ENCODE measurements at regions not wholly inside any gene's neighbourhood (a gene's known extent, or its start where the extent isn't known, plus 50 kb on each side); places are given as distances from the start of the nearest gene placed in this dataset.

GRCh38 chr13:87453244-87453643 is 217.9 kb upstream of the SLITRK5 start:
- no peak overlapping the region for H3K27ac ChIP-seq (ENCODE audit: extremely low read length, insufficient read depth, low read length)
- no peaks in the 10 kb centered on the region for H3K79me2 ChIP-seq (ENCODE audit: insufficient read depth, low read length)
- in situ Hi-C loops (cut with HindIII; ENCODE audit: extremely low pct_ligation_motif_present, low pct_unique_long_range_greater_than_20kb) (no loop called here), intact Hi-C loops (cut with micrococcal nuclease; ENCODE audit: unreplicated experiment) (no loop called here)
- H3K4me2 ChIP-seq (ENCODE audit: low read depth, low read length), result no peak overlapping the region
- H4K20me1 ChIP-seq (ENCODE audit: insufficient read depth, low read length), result no peaks in the 10 kb centered on the region
- no peak overlapping the region for H3K4me3 ChIP-seq (replicated peaks in 1 of 3; ENCODE audit: insufficient read depth in 1 of 3, low read depth in 2 of 3, low read length in 3 of 3)
- POLR2A ChIA-PET, result no interaction called here
- no peaks in the 10 kb centered on the region for H3K36me3 ChIP-seq (replicated peaks in 1 of 2; ENCODE audit: control insufficient read depth in 1 of 2, insufficient read depth in 2 of 2, low read length in 2 of 2)
- no TSS peak for BruUV-seq (replicated peaks)
- no peak for FAIRE-seq
- H3K4me1 ChIP-seq (ENCODE audit: insufficient read depth, low read length), result no peaks in the 10 kb centered on the region
- no peaks in the 10 kb centered on the region for H3K27me3 ChIP-seq (ENCODE audit: control insufficient read depth in 1 of 2, insufficient read depth in 2 of 2, low read length in 2 of 2)
- DNase-seq (ENCODE audit: low spot score), result no peak
- ATAC-seq, result no peak
- CTCF ChIA-PET (ENCODE audit: low intra/inter-chr PET ratio, low total read pairs), result no interaction called here
- H3K9me3 ChIP-seq (ENCODE audit: low read length), result no peaks in the 10 kb centered on the region
- H2AFZ ChIP-seq (ENCODE audit: low read length), result no peak overlapping the region
- 0% methylated on average over 1 of the region's 1 CpG for WGBS (ENCODE audit: low lambda C conversion rate)
- H3K9ac ChIP-seq (ENCODE audit: insufficient read depth, low read depth, low read length), result no peak overlapping the region
- TF ChIP-seq SAP130 (CRISPR knock-in tag; IDR thresholded peaks at IDR 0.05; ENCODE audit: low read depth) (no peak), CENPX (CRISPR knock-in tag; IDR thresholded peaks at IDR 0.05) (no peak), ATF1 (CRISPR knock-in tag; IDR thresholded peaks at IDR 0.05) (no peak), MED8 (CRISPR knock-in tag; IDR thresholded peaks at IDR 0.05; ENCODE audit: insufficient replicate concordance) (no peak), ZNF891 (CRISPR knock-in tag; IDR thresholded peaks at IDR 0.05) (no peak), CCDC6 (CRISPR knock-in tag; IDR thresholded peaks at IDR 0.05) (no peak), ATF7-NPFF (CRISPR knock-in tag; IDR thresholded peaks at IDR 0.05; ENCODE audit: low read depth) (no peak), PAF1 (CRISPR knock-in tag; IDR thresholded peaks at IDR 0.05) (no peak), SOX13 (IDR thresholded peaks at IDR 0.05) (no peak), SOX13 (CRISPR knock-in tag; conservative IDR thresholded peaks at IDR 0.05 in 1 of 2, IDR thresholded peaks at IDR 0.05 in 1 of 2) (no peak), SRY (CRISPR knock-in tag; IDR thresholded peaks at IDR 0.05) (no peak), ZKSCAN8 (CRISPR knock-in tag; IDR thresholded peaks at IDR 0.05; ENCODE audit: borderline replicate concordance) (no peak), ZMYM3 (CRISPR knock-in tag; IDR thresholded peaks at IDR 0.05) (no peak)
- TF ChIP-seq, protein P1, sequence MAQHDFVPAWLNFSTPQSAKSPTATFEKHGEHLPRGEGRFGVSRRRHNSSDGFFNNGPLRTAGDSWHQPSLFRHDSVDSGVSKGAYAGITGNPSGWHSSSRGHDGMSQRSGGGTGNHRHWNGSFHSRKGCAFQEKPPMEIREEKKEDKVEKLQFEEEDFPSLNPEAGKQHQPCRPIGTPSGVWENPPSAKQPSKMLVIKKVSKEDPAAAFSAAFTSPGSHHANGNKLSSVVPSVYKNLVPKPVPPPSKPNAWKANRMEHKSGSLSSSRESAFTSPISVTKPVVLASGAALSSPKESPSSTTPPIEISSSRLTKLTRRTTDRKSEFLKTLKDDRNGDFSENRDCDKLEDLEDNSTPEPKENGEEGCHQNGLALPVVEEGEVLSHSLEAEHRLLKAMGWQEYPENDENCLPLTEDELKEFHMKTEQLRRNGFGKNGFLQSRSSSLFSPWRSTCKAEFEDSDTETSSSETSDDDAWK (CRISPR knock-in tag; IDR thresholded peaks at IDR 0.05), result no peak
- TF ChIP-seq, protein P2, sequence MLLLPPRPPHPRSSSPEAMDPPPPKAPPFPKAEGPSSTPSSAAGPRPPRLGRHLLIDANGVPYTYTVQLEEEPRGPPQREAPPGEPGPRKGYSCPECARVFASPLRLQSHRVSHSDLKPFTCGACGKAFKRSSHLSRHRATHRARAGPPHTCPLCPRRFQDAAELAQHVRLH (CRISPR knock-in tag; IDR thresholded peaks at IDR 0.05; ENCODE audit: borderline replicate concordance, low read depth), result no peak
- TF ChIP-seq, protein P3, sequence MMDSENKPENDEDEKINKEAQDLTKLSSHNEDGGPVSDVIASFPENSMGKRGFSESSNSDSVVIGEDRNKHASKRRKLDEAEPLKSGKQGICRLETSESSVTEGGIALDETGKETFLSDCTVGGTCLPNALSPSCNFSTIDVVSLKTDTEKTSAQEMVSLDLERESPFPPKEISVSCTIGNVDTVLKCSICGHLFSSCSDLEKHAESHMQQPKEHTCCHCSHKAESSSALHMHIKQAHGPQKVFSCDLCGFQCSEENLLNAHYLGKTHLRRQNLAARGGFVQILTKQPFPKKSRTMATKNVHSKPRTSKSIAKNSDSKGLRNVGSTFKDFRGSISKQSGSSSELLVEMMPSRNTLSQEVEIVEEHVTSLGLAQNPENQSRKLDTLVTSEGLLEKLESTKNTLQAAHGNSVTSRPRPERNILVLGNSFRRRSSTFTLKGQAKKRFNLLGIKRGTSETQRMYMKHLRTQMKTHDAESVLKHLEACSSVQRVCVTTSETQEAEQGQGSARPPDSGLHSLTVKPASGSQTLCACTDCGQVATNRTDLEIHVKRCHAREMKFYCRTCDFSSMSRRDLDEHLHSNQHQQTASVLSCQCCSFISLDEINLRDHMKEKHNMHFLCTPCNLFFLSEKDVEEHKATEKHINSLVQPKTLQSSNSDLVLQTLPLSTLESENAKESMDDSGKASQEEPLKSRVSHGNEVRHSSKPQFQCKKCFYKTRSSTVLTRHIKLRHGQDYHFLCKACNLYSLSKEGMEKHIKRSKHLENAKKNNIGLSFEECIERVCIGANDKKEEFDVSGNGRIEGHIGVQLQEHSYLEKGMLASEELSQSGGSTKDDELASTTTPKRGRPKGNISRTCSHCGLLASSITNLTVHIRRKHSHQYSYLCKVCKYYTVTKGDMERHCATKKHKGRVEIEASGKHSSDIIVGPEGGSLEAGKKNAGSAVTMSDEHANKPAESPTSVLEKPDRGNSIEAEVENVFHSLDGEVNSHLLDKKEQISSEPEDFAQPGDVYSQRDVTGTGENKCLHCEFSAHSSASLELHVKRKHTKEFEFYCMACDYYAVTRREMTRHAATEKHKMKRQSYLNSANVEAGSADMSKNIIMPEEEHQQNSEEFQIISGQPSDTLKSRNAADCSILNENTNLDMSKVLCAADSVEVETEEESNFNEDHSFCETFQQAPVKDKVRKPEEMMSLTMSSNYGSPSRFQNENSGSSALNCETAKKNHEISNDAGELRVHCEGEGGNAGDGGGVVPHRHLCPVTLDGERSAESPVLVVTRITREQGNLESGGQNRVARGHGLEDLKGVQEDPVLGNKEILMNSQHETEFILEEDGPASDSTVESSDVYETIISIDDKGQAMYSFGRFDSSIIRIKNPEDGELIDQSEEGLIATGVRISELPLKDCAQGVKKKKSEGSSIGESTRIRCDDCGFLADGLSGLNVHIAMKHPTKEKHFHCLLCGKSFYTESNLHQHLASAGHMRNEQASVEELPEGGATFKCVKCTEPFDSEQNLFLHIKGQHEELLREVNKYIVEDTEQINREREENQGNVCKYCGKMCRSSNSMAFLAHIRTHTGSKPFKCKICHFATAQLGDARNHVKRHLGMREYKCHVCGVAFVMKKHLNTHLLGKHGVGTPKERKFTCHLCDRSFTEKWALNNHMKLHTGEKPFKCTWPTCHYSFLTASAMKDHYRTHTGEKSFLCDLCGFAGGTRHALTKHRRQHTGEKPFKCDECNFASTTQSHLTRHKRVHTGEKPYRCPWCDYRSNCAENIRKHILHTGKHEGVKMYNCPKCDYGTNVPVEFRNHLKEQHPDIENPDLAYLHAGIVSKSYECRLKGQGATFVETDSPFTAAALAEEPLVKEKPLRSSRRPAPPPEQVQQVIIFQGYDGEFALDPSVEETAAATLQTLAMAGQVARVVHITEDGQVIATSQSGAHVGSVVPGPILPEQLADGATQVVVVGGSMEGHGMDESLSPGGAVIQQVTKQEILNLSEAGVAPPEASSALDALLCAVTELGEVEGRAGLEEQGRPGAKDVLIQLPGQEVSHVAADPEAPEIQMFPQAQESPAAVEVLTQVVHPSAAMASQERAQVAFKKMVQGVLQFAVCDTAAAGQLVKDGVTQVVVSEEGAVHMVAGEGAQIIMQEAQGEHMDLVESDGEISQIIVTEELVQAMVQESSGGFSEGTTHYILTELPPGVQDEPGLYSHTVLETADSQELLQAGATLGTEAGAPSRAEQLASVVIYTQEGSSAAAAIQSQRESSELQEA (CRISPR knock-in tag; IDR thresholded peaks at IDR 0.05; ENCODE audit: not compliant biosample characterization), result no peak
- TF ChIP-seq, protein P4, sequence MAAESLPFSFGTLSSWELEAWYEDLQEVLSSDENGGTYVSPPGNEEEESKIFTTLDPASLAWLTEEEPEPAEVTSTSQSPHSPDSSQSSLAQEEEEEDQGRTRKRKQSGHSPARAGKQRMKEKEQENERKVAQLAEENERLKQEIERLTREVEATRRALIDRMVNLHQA (CRISPR knock-in tag; IDR thresholded peaks at IDR 0.05), result no peak

Measured in HepG2 (cell line).